ENCODE measurements at regions not wholly inside any gene's neighbourhood (a gene's known extent, or its start where the extent isn't known, plus 50 kb on each side); places are given as distances from the start of the nearest gene placed in this dataset.

DNA sequence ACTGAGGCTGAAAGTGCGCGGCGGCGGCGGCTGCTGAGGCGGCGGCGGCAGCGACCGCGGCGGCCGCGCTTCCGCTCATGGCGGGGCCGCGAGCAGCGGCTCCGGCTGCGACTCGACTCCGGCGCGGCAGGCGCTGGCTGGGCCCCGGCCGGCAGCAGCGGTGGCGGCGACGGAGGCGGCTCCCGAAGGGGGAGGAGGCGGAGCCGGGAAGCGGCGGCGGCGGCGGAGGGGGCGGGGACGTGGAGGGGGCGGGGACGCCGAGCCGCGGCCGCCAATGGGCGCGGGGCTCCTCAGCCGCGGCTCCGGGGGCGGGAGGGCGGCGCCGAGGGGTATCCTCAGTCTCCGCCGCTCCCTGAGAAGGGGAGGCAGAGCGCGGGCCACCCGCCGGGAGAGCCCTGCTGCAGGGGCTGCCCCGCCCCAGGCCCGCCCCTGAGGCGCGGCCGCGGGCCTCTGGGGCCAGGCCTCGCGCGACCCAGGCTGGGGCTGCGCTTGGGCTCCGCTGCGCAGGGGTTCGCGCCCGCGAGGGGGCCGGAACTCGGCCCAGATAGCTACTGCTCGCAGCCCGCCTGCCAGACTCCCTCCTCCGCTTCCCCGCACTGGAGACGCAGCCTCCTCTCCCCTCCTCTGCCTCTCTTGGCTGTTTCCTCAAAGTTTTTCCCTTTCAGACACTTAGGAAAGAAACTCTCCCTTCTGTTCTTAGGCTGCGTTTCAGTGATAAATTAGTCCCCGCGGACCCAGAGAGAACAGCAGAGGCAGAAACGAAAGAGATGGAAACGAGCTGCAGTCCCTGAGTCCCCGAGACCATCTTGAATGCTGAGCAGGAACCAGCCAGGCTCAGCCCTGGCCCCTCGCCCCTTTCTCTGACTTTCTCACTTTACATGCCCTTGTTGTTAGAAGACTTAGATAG, 85.0 kb upstream of the MELK start:
- DNase-seq (ENCODE audit: low spot score) (peak; percentile 88), ATAC-seq (ENCODE audit: low read depth) (peak; percentile 96)
- TF ChIP-seq, protein P1, sequence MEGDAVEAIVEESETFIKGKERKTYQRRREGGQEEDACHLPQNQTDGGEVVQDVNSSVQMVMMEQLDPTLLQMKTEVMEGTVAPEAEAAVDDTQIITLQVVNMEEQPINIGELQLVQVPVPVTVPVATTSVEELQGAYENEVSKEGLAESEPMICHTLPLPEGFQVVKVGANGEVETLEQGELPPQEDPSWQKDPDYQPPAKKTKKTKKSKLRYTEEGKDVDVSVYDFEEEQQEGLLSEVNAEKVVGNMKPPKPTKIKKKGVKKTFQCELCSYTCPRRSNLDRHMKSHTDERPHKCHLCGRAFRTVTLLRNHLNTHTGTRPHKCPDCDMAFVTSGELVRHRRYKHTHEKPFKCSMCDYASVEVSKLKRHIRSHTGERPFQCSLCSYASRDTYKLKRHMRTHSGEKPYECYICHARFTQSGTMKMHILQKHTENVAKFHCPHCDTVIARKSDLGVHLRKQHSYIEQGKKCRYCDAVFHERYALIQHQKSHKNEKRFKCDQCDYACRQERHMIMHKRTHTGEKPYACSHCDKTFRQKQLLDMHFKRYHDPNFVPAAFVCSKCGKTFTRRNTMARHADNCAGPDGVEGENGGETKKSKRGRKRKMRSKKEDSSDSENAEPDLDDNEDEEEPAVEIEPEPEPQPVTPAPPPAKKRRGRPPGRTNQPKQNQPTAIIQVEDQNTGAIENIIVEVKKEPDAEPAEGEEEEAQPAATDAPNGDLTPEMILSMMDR (IDR thresholded peaks at IDR 0.05; ENCODE audit: poor library complexity, severe bottlenecking): no peak
- peak overlapping the region; percentile 92 for H3K4me3 ChIP-seq (ENCODE audit: severe bottlenecking)
- no peaks in the 10 kb centered on the region for H3K4me1 ChIP-seq (ENCODE audit: insufficient read depth, poor library complexity, severe bottlenecking)
- no peaks in the 10 kb centered on the region for H3K36me3 ChIP-seq (ENCODE audit: low read depth)
- H3K27me3 ChIP-seq (ENCODE audit: insufficient read depth, poor library complexity, severe bottlenecking): no peaks in the 10 kb centered on the region
- peak overlapping the region; percentile 53 for H3K27ac ChIP-seq (ENCODE audit: poor library complexity, severe bottlenecking)
- H3K9me3 ChIP-seq (ENCODE audit: severe bottlenecking): no peaks in the 10 kb centered on the region

DNA sequence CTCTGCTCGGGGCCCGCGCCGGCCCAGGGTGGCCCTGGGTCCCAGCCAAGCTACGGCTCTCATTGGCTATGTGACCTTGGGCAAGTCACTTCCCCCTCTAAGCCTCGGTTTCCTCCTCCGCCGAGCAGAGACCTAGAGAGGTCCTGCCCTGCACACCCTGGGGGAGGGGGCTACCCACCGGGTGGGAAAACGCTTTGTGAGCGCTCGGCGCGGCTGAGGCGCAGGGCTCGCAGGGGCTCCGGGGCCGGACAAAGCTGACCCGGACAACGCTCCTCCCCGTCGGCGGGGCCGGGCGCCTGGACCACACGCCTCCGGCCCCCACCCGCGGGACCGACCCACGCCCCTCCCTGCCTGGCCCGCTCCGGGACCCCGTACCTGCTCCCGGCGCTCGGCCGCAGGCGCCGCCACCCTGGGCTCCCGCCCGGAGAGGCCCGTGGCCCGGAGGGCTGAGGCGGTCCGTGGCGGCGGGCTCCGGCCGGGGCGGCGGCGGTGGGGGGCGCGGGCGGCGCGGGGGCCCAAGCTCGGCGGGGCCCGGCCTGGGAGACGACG, 85.7 kb upstream of the MELK start:
- TF ChIP-seq, protein P1 (IDR thresholded peaks at IDR 0.05; ENCODE audit: poor library complexity, severe bottlenecking): no peak
- DNase-seq (ENCODE audit: low spot score) (peak; percentile 60), ATAC-seq (ENCODE audit: low read depth) (peak; percentile 25)
- Histone ChIP-seq H3K4me3 (ENCODE audit: severe bottlenecking) (peak overlapping the region; percentile 92), H3K27me3 (ENCODE audit: insufficient read depth, poor library complexity, severe bottlenecking) (no peaks in the 10 kb centered on the region), H3K36me3 (ENCODE audit: low read depth) (no peaks in the 10 kb centered on the region), H3K4me1 (ENCODE audit: insufficient read depth, poor library complexity, severe bottlenecking) (no peaks in the 10 kb centered on the region), H3K9me3 (ENCODE audit: severe bottlenecking) (no peaks in the 10 kb centered on the region), H3K27ac (ENCODE audit: poor library complexity, severe bottlenecking) (peak overlapping the region; percentile 53)

DNA sequence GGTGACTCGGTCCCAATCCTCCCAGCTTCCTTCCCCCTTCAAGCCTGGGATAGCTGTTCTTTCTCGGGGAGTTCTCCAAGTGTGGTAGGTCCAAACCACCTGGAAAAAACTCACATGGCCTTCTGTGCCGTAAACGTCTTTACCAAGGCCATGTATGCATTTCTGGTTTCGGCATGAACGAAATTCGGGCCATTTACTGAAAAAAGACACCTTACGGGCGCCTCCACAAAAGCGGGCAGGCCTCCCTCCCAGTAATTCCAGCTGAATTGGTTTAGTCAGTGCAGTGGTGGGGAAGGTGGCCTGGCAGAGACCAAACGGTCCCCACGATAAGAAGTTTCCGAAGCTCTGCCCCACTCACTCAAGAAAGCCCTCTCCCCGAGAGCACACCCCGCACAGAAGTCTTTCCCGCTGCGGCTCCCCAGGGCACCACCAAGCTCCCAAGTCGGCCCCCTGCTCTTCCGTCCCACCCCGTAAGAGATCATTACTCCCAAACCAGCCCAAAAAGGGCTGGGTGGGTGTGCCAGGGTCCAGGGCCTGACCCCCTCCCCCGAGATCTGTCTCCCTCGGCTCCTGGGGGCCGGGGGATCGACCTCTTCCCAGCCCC, 86.3 kb upstream of the MELK start:
- peak overlapping the region; percentile 92 for H3K4me3 ChIP-seq (ENCODE audit: severe bottlenecking)
- H3K27ac ChIP-seq (ENCODE audit: poor library complexity, severe bottlenecking): peak overlapping the region; percentile 53
- ATAC-seq (ENCODE audit: low read depth) (peak; percentile 11), DNase-seq (ENCODE audit: low spot score) (no peak)
- no peaks in the 10 kb centered on the region for H3K27me3 ChIP-seq (ENCODE audit: insufficient read depth, poor library complexity, severe bottlenecking)
- no peaks in the 10 kb centered on the region for H3K9me3 ChIP-seq (ENCODE audit: severe bottlenecking)
- H3K4me1 ChIP-seq (ENCODE audit: insufficient read depth, poor library complexity, severe bottlenecking): no peaks in the 10 kb centered on the region
- H3K36me3 ChIP-seq (ENCODE audit: low read depth): no peaks in the 10 kb centered on the region
- TF ChIP-seq, protein P1 (IDR thresholded peaks at IDR 0.05; ENCODE audit: poor library complexity, severe bottlenecking): no peak

DNA sequence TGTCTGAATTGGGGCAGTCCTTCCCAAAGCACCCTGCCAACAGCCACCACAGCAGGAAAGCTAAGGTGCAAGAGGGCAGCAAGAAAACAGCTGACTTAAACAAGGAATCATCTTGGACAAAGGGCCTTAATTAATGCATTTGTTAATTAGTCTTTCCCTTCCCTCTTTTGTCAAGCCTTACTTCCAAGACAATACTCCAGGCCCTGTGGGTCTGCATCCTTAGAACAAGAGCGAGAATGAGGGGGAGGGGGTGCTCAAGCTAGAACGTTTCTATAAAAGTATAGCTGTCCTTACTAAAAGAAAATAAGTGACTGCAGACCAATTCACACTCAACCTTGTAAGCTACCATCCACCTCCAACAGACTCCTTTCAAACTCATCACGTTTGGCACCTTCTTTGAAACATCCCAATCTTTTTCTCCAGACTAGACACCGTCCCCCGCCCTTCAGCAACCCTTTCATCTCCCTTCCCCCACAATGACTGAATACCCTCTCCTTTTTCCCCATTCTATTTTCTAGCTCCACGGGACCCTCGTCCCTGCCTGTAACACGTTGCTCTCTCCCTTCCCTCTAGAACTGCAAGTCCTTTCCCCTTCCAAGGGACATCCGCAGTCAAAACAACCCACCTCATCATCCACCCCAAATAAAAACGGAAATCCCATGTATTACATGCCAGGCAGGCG, 85.7 kb upstream of the RNF38 start:
- no peak for DNase-seq (ENCODE audit: low spot score)

More for the DNA sequence above, 85.7 kb upstream of the RNF38 start:
- Histone ChIP-seq H3K4me3 (ENCODE audit: severe bottlenecking) (peak overlapping the region; percentile 92), H3K36me3 (ENCODE audit: low read depth) (no peaks in the 10 kb centered on the region), H3K27ac (ENCODE audit: poor library complexity, severe bottlenecking) (peak overlapping the region; percentile 53), H3K27me3 (ENCODE audit: insufficient read depth, poor library complexity, severe bottlenecking) (no peaks in the 10 kb centered on the region), H3K4me1 (ENCODE audit: insufficient read depth, poor library complexity, severe bottlenecking) (no peaks in the 10 kb centered on the region), H3K9me3 (ENCODE audit: severe bottlenecking) (no peaks in the 10 kb centered on the region)
- TF ChIP-seq, protein P1 (IDR thresholded peaks at IDR 0.05; ENCODE audit: poor library complexity, severe bottlenecking): no peak
- no peak; the same call in 2 of the 3 replicates for ATAC-seq (ENCODE audit: low read depth)
